ENCODE measurements at regions not wholly inside any gene's neighbourhood (a gene's known extent, or its start where the extent isn't known, plus 50 kb on each side); places are given as distances from the start of the nearest gene placed in this dataset.

- Histone ChIP-seq H3K27me3 (ENCODE audit: low read depth) (no peaks in the 10 kb centered on the region), H3K4me1 (no peaks in the 10 kb centered on the region; the same call in 1 of the 2 replicates), H3K9me3 (no peaks in the 10 kb centered on the region), H3K4me3 (no peak overlapping the region), H3K36me3 (replicated peaks) (no peaks in the 10 kb centered on the region)
- DNase-seq (ENCODE audit: low spot score in 2 of 2) = no peak
- in situ Hi-C loops (cut with MboI; ENCODE audit: low sequenced_read_pairs) = no loop called here
Observed at GRCh38 chr3:162175878-162176277, 679.3 kb downstream of the OTOL1 start.

- in situ Hi-C loops (cut with MboI; ENCODE audit: low sequenced_read_pairs) = no loop called here
- DNase-seq (ENCODE audit: low spot score in 2 of 2) = no peak
- no peak overlapping the region for H3K4me3 ChIP-seq
Observed at GRCh38 chr3:162183440-162183839, 686.8 kb downstream of the OTOL1 start.

GRCh38 chr3:162192340-162193029 is 695.9 kb downstream of the OTOL1 start:
- no peak overlapping the region for H3K4me3 ChIP-seq
- no peaks in the 10 kb centered on the region for H3K4me1 ChIP-seq
- H3K9me3 ChIP-seq = no peaks in the 10 kb centered on the region
- no peaks in the 10 kb centered on the region for H3K36me3 ChIP-seq (replicated peaks)
- in situ Hi-C loops (cut with MboI; ENCODE audit: low sequenced_read_pairs) = no loop called here
- no peaks in the 10 kb centered on the region for H3K27me3 ChIP-seq (ENCODE audit: low read depth)
- no peak for DNase-seq (ENCODE audit: low spot score in 2 of 2)

More at GRCh38 chr3:162183440-162183839, 686.8 kb downstream of the OTOL1 start:
- Histone ChIP-seq H3K36me3 (replicated peaks) (no peaks in the 10 kb centered on the region), H3K27me3 (ENCODE audit: low read depth) (no peaks in the 10 kb centered on the region), H3K9me3 (no peaks in the 10 kb centered on the region), H3K4me1 (no peaks in the 10 kb centered on the region; the same call in 1 of the 2 replicates)

- in situ Hi-C loops (cut with MboI; ENCODE audit: low sequenced_read_pairs) = no loop called here
- no peak for DNase-seq (ENCODE audit: low spot score in 2 of 2)
- no peaks in the 10 kb centered on the region for H3K27me3 ChIP-seq (ENCODE audit: low read depth)
- no peaks in the 10 kb centered on the region for H3K9me3 ChIP-seq
- H3K36me3 ChIP-seq (replicated peaks) = no peaks in the 10 kb centered on the region
- no peaks in the 10 kb centered on the region for H3K4me1 ChIP-seq
- H3K4me3 ChIP-seq = no peak overlapping the region
Observed at GRCh38 chr3:162193148-162194095, 696.8 kb downstream of the OTOL1 start.

- in situ Hi-C loops (cut with MboI; ENCODE audit: low sequenced_read_pairs) = no loop called here
Observed at GRCh38 chr3:162195147-162195546, 698.5 kb downstream of the OTOL1 start.

GRCh38 chr3:162196964-162197363 is 700.4 kb downstream of the OTOL1 start:
- H3K27me3 ChIP-seq (ENCODE audit: low read depth) = no peaks in the 10 kb centered on the region
- H3K4me1 ChIP-seq = no peaks in the 10 kb centered on the region
- H3K9me3 ChIP-seq = no peaks in the 10 kb centered on the region
- no peak overlapping the region for H3K4me3 ChIP-seq
- DNase-seq (ENCODE audit: low spot score in 2 of 2) = no peak
- in situ Hi-C loops (cut with MboI; ENCODE audit: low sequenced_read_pairs) = no loop called here
- H3K36me3 ChIP-seq (replicated peaks) = no peaks in the 10 kb centered on the region

More at GRCh38 chr3:162195147-162195546, 698.5 kb downstream of the OTOL1 start:
- no peaks in the 10 kb centered on the region for H3K27me3 ChIP-seq (ENCODE audit: low read depth)
- H3K36me3 ChIP-seq (replicated peaks) = no peaks in the 10 kb centered on the region
- no peaks in the 10 kb centered on the region for H3K4me1 ChIP-seq
- H3K4me3 ChIP-seq = no peak overlapping the region
- H3K9me3 ChIP-seq = no peaks in the 10 kb centered on the region
- no peak for DNase-seq (ENCODE audit: low spot score in 2 of 2)

- H3K4me3 ChIP-seq = no peak overlapping the region
- in situ Hi-C loops (cut with MboI; ENCODE audit: low sequenced_read_pairs) = no loop called here
- DNase-seq (ENCODE audit: low spot score in 2 of 2) = no peak
- H3K36me3 ChIP-seq (replicated peaks) = no peaks in the 10 kb centered on the region
- no peaks in the 10 kb centered on the region for H3K9me3 ChIP-seq
- no peaks in the 10 kb centered on the region for H3K27me3 ChIP-seq (ENCODE audit: low read depth)
- no peaks in the 10 kb centered on the region for H3K4me1 ChIP-seq
Observed at GRCh38 chr3:162200836-162201235, 704.2 kb downstream of the OTOL1 start.

GRCh38 chr3:162206648-162207047 is 710.0 kb downstream of the OTOL1 start:
- H3K4me3 ChIP-seq = no peak overlapping the region
- H3K36me3 ChIP-seq (replicated peaks) = no peaks in the 10 kb centered on the region
- DNase-seq (ENCODE audit: low spot score in 2 of 2) = no peak
- H3K4me1 ChIP-seq = no peaks in the 10 kb centered on the region
- H3K9me3 ChIP-seq = no peaks in the 10 kb centered on the region
- no peaks in the 10 kb centered on the region for H3K27me3 ChIP-seq (ENCODE audit: low read depth)
- in situ Hi-C loops (cut with MboI; ENCODE audit: low sequenced_read_pairs) = no loop called here

GRCh38 chr3:162211470-162211869 is 714.9 kb downstream of the OTOL1 start:
- in situ Hi-C loops (cut with MboI; ENCODE audit: low sequenced_read_pairs) = no loop called here
- Histone ChIP-seq H3K27me3 (ENCODE audit: low read depth) (no peaks in the 10 kb centered on the region), H3K9me3 (no peaks in the 10 kb centered on the region), H3K4me1 (no peaks in the 10 kb centered on the region), H3K36me3 (replicated peaks) (no peaks in the 10 kb centered on the region), H3K4me3 (no peak overlapping the region)
- DNase-seq (ENCODE audit: low spot score in 2 of 2) = no peak

- H3K4me1 ChIP-seq = no peaks in the 10 kb centered on the region
- no peak overlapping the region for H3K4me3 ChIP-seq
- no peaks in the 10 kb centered on the region for H3K27me3 ChIP-seq (ENCODE audit: low read depth)
- no peaks in the 10 kb centered on the region for H3K9me3 ChIP-seq
- no peak for DNase-seq (ENCODE audit: low spot score in 2 of 2)
- H3K36me3 ChIP-seq (replicated peaks) = no peaks in the 10 kb centered on the region
- in situ Hi-C loops (cut with MboI; ENCODE audit: low sequenced_read_pairs) = no loop called here
Observed at GRCh38 chr3:162213196-162213595, 716.6 kb downstream of the OTOL1 start.

GRCh38 chr3:162213956-162214355 is 717.3 kb downstream of the OTOL1 start:
- Histone ChIP-seq H3K36me3 (replicated peaks) (no peaks in the 10 kb centered on the region), H3K27me3 (ENCODE audit: low read depth) (no peaks in the 10 kb centered on the region), H3K4me1 (no peaks in the 10 kb centered on the region), H3K4me3 (no peak overlapping the region), H3K9me3 (no peaks in the 10 kb centered on the region)
- no peak for DNase-seq (ENCODE audit: low spot score in 2 of 2)
- in situ Hi-C loops (cut with MboI; ENCODE audit: low sequenced_read_pairs) = no loop called here

GRCh38 chr3:162217647-162218046 is 721.0 kb downstream of the OTOL1 start:
- Histone ChIP-seq H3K4me3 (no peak overlapping the region), H3K27me3 (ENCODE audit: low read depth) (no peaks in the 10 kb centered on the region), H3K9me3 (no peaks in the 10 kb centered on the region), H3K36me3 (replicated peaks) (no peaks in the 10 kb centered on the region), H3K4me1 (no peaks in the 10 kb centered on the region)
- no peak for DNase-seq (ENCODE audit: low spot score in 2 of 2)
- in situ Hi-C loops (cut with MboI; ENCODE audit: low sequenced_read_pairs) = no loop called here

GRCh38 chr3:162218479-162218878 is 721.9 kb downstream of the OTOL1 start:
- Histone ChIP-seq H3K4me3 (no peak overlapping the region), H3K4me1 (no peaks in the 10 kb centered on the region), H3K27me3 (ENCODE audit: low read depth) (no peaks in the 10 kb centered on the region), H3K36me3 (replicated peaks) (no peaks in the 10 kb centered on the region), H3K9me3 (no peaks in the 10 kb centered on the region)
- in situ Hi-C loops (cut with MboI; ENCODE audit: low sequenced_read_pairs) = no loop called here
- no peak for DNase-seq (ENCODE audit: low spot score in 2 of 2)

- in situ Hi-C loops (cut with MboI; ENCODE audit: low sequenced_read_pairs) = no loop called here
- Histone ChIP-seq H3K27me3 (ENCODE audit: low read depth) (no peaks in the 10 kb centered on the region), H3K4me3 (no peak overlapping the region), H3K4me1 (no peaks in the 10 kb centered on the region), H3K36me3 (replicated peaks) (no peaks in the 10 kb centered on the region), H3K9me3 (no peaks in the 10 kb centered on the region)
- DNase-seq (ENCODE audit: low spot score in 2 of 2) = no peak
Observed at GRCh38 chr3:162224746-162225145, 728.1 kb downstream of the OTOL1 start.
